GM12878 (cell line): ENCODE measurements at regions not wholly inside any gene's neighbourhood (a gene's known extent, or its start where the extent isn't known, plus 50 kb on each side); places are given as distances from the start of the nearest gene placed in this dataset.

Experiments used
- ATF7 ChIP-seq: fragments of 450-650 bp; IDR thresholded peaks from 2 replicates; pipeline ENCODE4 v1.6.1; 2016; ENCODE audit warnings: low read depth, mild to moderate bottlenecking
- DPF2 ChIP-seq: fragments of 450-650 bp; IDR thresholded peaks from 2 replicates; pipeline ENCODE4 v1.6.1; 2017; ENCODE audit warnings: mild to moderate bottlenecking
- EED ChIP-seq: sonication (generic); IDR thresholded peaks from 2 replicates; pipeline ENCODE4 v1.6.1; 2016; ENCODE audit warnings: antibody characterized with exemption, low read depth
- FOXK2 ChIP-seq: fragments of 450-650 bp; IDR thresholded peaks from 2 replicates; pipeline ENCODE4 v1.6.1; 2017; ENCODE audit warnings: mild to moderate bottlenecking, moderate library complexity
- GABPA ChIP-seq: IDR thresholded peaks from 2 replicates; pipeline ENCODE4 v1.6.1; 2014; ENCODE audit warnings: antibody characterized with exemption, low read depth, mild to moderate bottlenecking, inconsistent platforms
- MTA3 ChIP-seq: IDR thresholded peaks from 2 replicates; pipeline ENCODE4 v1.6.1; 2012; ENCODE audit warnings: low read length, inconsistent platforms, borderline replicate concordance
- NFIC ChIP-seq: IDR thresholded peaks from 2 replicates; pipeline ENCODE4 v1.6.1; 2012; ENCODE audit warnings: low read depth, mild to moderate bottlenecking, inconsistent platforms, low read length, moderate library complexity
- NFXL1 ChIP-seq: fragments of 450-650 bp; IDR thresholded peaks from 2 replicates; pipeline ENCODE4 v1.6.1; 2017; ENCODE audit warnings: antibody characterized with exemption, mild to moderate bottlenecking, borderline replicate concordance
- NR2C1 ChIP-seq: fragments of 450-650 bp; IDR thresholded peaks from 2 replicates; pipeline ENCODE4 v1.6.1; 2017; ENCODE audit warnings: antibody characterized with exemption, mild to moderate bottlenecking, moderate library complexity
- RB1 ChIP-seq: fragments of 450-650 bp; formaldehyde crosslinking; IDR thresholded peaks from 2 replicates; pipeline ENCODE4 v1.6.1; 2017; ENCODE audit warnings: mild to moderate bottlenecking, borderline replicate concordance
- RUNX3 ChIP-seq: IDR thresholded peaks from 2 replicates; pipeline ENCODE4 v1.6.1; 2012; ENCODE audit warnings: low read length, inconsistent platforms
- SIN3A ChIP-seq: IDR thresholded peaks from 2 replicates; pipeline ENCODE4 v1.6.1; 2012; ENCODE audit warnings: low read depth, low read length, improper control_type of control experiment
- TF ChIP-seq, protein P1 (sequence below): fragments of 450-650 bp; IDR thresholded peaks from 2 replicates; pipeline ENCODE4 v1.6.1; 2017; ENCODE audit warnings: mild to moderate bottlenecking, moderate library complexity

- TF ChIP-seq, protein P1, sequence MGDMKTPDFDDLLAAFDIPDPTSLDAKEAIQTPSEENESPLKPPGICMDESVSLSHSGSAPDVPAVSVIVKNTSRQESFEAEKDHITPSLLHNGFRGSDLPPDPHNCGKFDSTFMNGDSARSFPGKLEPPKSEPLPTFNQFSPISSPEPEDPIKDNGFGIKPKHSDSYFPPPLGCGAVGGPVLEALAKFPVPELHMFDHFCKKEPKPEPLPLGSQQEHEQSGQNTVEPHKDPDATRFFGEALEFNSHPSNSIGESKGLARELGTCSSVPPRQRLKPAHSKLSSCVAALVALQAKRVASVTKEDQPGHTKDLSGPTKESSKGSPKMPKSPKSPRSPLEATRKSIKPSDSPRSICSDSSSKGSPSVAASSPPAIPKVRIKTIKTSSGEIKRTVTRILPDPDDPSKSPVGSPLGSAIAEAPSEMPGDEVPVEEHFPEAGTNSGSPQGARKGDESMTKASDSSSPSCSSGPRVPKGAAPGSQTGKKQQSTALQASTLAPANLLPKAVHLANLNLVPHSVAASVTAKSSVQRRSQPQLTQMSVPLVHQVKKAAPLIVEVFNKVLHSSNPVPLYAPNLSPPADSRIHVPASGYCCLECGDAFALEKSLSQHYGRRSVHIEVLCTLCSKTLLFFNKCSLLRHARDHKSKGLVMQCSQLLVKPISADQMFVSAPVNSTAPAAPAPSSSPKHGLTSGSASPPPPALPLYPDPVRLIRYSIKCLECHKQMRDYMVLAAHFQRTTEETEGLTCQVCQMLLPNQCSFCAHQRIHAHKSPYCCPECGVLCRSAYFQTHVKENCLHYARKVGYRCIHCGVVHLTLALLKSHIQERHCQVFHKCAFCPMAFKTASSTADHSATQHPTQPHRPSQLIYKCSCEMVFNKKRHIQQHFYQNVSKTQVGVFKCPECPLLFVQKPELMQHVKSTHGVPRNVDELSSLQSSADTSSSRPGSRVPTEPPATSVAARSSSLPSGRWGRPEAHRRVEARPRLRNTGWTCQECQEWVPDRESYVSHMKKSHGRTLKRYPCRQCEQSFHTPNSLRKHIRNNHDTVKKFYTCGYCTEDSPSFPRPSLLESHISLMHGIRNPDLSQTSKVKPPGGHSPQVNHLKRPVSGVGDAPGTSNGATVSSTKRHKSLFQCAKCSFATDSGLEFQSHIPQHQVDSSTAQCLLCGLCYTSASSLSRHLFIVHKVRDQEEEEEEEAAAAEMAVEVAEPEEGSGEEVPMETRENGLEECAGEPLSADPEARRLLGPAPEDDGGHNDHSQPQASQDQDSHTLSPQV: no peak
- TF ChIP-seq NFXL1: no peak
- TF ChIP-seq RUNX3: no peak
- no peak for TF ChIP-seq NFIC
- no peak for TF ChIP-seq NR2C1
- no peak for TF ChIP-seq MTA3
- no peak for TF ChIP-seq DPF2
- TF ChIP-seq RB1: no peak
- no peak for TF ChIP-seq FOXK2
- TF ChIP-seq GABPA: no peak
- TF ChIP-seq SIN3A: no peak
- TF ChIP-seq ATF7: no peak
- no peak for TF ChIP-seq EED
Measured at GRCh38 chr16:51637770-51638094, 486.7 kb upstream of the SALL1 start (continued).
